ENCODE measurements at regions not wholly inside any gene's neighbourhood (a gene's known extent, or its start where the extent isn't known, plus 50 kb on each side); places are given as distances from the start of the nearest gene placed in this dataset.

GRCh38 chr2:237270520-237270919 is 143.4 kb downstream of the COL6A3 start:
- DNase-seq (ENCODE audit: low read depth in 2 of 2) = no peak

- no peak for DNase-seq (ENCODE audit: low read depth in 2 of 2)
These were observed 142.0 kb downstream of the COL6A3 start for GRCh38 chr2:237271698-237272652.

Measured in fibroblast of skin of left quadriceps (primary cell).